WTC11 (cell line): ENCODE measurements at regions not wholly inside any gene's neighbourhood (a gene's known extent, or its start where the extent isn't known, plus 50 kb on each side); places are given as distances from the start of the nearest gene placed in this dataset.

Experiments used
- ATF2 ChIP-seq: sonication (generic); formaldehyde crosslinking; IDR thresholded peaks from 2 replicates; pipeline ENCODE4 v1.8.1; 2022; ENCODE audit warnings: low read depth, missing genetic modification reagents, borderline replicate concordance
- ATF3 ChIP-seq: sonication (generic); formaldehyde crosslinking; conservative IDR thresholded peaks from 2 replicates; pipeline ENCODE4 v1.8.1; 2022; ENCODE audit warnings: mild to moderate bottlenecking, missing genetic modification reagents
- CREB1 ChIP-seq: sonication (generic); formaldehyde crosslinking; IDR thresholded peaks from 2 replicates; pipeline ENCODE4 v1.8.0; 2023; ENCODE audit warnings: mild to moderate bottlenecking, missing genetic modification reagents
- CTCF ChIP-seq: fragments of 200-600 bp; IDR thresholded peaks from 2 replicates; pipeline ENCODE4 v1.8.0; 2022; ENCODE audit warnings: antibody characterized with exemption
- E2F5 ChIP-seq: sonication (generic); formaldehyde crosslinking; IDR thresholded peaks from 2 replicates; pipeline ENCODE4 v1.8.1; 2022; ENCODE audit warnings: mild to moderate bottlenecking, moderate library complexity, missing genetic modification reagents
- ELF4 ChIP-seq: sonication (generic); formaldehyde crosslinking; IDR thresholded peaks from 2 replicates; pipeline ENCODE4 v1.8.1; 2022; ENCODE audit warnings: low read depth, mild to moderate bottlenecking, moderate library complexity, missing genetic modification reagents
- FOXJ3 ChIP-seq: sonication (generic); formaldehyde crosslinking; IDR thresholded peaks from 2 replicates; pipeline ENCODE4 v1.9.0; 2021; ENCODE audit warnings: missing genetic modification reagents, mild to moderate bottlenecking, borderline replicate concordance
- FOXP1 ChIP-seq: sonication (generic); formaldehyde crosslinking; IDR thresholded peaks from 2 replicates; pipeline ENCODE4 v1.8.0; 2022; ENCODE audit warnings: missing genetic modification reagents, mild to moderate bottlenecking, moderate library complexity, borderline replicate concordance
- IRF1 ChIP-seq: sonication (generic); formaldehyde crosslinking; IDR thresholded peaks from 2 replicates; pipeline ENCODE4 v1.8.0; 2023; ENCODE audit warnings: missing genetic modification reagents
- KAT7 ChIP-seq: sonication (generic); formaldehyde crosslinking; IDR thresholded peaks from 2 replicates; pipeline ENCODE4 v1.8.1; 2023; ENCODE audit warnings: missing genetic modification reagents, mild to moderate bottlenecking, borderline replicate concordance
- STAT6 ChIP-seq: sonication (generic); formaldehyde crosslinking; conservative IDR thresholded peaks from 2 replicates; pipeline ENCODE4 v1.8.1; 2023; ENCODE audit warnings: mild to moderate bottlenecking, low read depth, missing genetic modification reagents, moderate library complexity
- ZNF121 ChIP-seq: sonication (generic); formaldehyde crosslinking; IDR thresholded peaks from 2 replicates; pipeline ENCODE4 v1.8.0; 2023; ENCODE audit warnings: missing genetic modification reagents
- ZNF671 ChIP-seq: fragments of 250-450 bp; sonication (Bioruptor Pico); IDR thresholded peaks from 2 replicates; pipeline ENCODE4 v1.8.0; 2021; ENCODE audit warnings: mild to moderate bottlenecking
- ZSCAN18 ChIP-seq: fragments of 250-450 bp; sonication (Bioruptor Pico); IDR thresholded peaks from 2 replicates; pipeline ENCODE4 v2.1.2; 2022; ENCODE audit warnings: mild to moderate bottlenecking, moderate library complexity

- TF ChIP-seq CTCF (no peak), ZSCAN18 (CRISPR knock-in tag) (no peak), IRF1 (CRISPR knock-in tag) (no peak), ATF3 (no peak), CREB1 (no peak), FOXJ3 (CRISPR knock-in tag) (no peak), ZNF121 (CRISPR knock-in tag) (no peak), E2F5 (CRISPR knock-in tag) (no peak), ZNF671 (CRISPR knock-in tag) (no peak), STAT6 (CRISPR knock-in tag) (no peak), ELF4 (CRISPR knock-in tag) (no peak), KAT7 (CRISPR knock-in tag) (no peak), FOXP1 (CRISPR knock-in tag) (no peak), ATF2 (CRISPR knock-in tag) (no peak)
Measured at GRCh38 chr6:43942011-43942442, 172.0 kb downstream of the VEGFA start.
